Activated CD4-positive, alpha-beta T cell treated with anti-CD3 and anti-CD28 coated beads, Interleukin-2, amount 50 U/mL, for 48 hours (primary cell): ENCODE measurements at regions not wholly inside any gene's neighbourhood (a gene's known extent, or its start where the extent isn't known, plus 50 kb on each side); places are given as distances from the start of the nearest gene placed in this dataset.

Experiments used
- DNase-seq, 2 experiments: peaks; one replicate each; pipeline ENCODE4 v3.0.0-alpha.2; 2020

DNA sequence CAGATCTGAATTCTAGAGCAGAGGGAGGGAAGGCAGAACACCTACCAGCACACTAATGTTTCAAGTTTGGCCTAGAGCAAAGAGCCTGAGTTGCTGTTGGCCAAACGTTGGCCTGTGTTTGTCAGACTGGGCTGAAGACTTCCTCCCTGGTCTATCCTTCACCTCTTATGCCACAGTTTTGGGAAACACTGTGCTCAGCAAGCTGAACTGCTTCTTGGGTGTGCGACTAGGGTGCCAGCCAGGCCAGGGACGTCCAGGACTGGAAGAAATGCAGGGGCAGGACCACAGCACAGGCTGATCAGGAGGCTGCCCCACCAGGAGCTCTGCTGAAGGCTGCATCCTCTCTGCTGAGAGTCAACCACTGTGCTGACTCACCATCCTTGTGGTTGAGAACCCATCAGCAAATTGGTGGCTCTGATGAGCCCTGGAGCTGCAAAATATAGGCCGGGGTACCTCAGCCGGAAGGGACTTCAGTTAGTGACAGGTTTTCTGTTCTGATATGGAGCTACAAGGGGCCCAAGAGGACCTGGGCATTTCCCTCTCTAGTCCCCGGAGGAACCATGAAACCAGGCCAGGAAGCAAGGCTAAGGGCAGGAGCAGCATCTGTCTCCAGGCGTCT lies 131.6 kb upstream of the RASGRP1 start:
- DNase-seq, result peak; percentile 68 to 76

- DNase-seq, result no peak
Observed at GRCh38 chr15:38696790-38697495, 132.3 kb upstream of the RASGRP1 start.

DNA sequence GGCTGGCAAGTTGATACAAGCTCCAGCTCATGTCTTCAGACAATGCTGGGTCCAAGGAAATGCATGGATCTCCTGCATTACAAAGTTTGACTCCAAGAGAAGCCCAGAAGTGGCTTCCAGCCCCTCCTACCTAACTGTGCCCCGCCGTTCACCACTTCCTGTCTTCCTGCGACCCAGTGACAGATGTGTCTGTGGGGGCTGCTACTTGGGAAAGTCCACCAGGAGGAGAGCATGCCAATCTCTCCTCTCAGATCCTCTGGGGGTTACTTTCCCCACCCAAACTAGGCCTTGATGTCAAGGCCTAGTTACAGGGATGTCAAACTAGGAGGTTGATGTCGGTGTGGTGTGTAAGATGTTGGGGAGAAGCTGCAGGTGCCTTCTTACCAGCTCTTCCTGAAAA lies 133.6 kb upstream of the RASGRP1 start:
- DNase-seq, result peak in 1 of 2 experiments; percentile 29

- peak; percentile 73 to 81 for DNase-seq
Observed at GRCh38 chr15:38699633-38700230, 135.1 kb upstream of the RASGRP1 start.

DNA sequence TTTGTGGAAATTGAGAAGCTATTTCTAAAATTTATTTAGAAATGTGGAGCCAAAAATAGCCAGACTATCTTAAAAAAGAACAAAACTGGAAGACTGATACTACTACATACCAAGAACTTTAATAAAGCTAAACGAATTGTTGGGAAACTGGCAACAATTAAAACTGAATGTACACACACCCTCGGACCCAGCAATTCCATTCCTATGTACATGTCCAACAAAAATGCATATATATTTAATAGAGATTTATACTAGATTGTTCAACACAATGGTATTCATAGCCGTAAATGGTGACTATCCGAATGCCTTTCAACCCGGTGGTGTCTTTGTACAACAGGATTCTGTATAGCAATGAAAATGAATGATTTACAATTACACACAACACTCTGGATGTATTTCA lies 136.5 kb upstream of the RASGRP1 start:
- no peak for DNase-seq

DNA sequence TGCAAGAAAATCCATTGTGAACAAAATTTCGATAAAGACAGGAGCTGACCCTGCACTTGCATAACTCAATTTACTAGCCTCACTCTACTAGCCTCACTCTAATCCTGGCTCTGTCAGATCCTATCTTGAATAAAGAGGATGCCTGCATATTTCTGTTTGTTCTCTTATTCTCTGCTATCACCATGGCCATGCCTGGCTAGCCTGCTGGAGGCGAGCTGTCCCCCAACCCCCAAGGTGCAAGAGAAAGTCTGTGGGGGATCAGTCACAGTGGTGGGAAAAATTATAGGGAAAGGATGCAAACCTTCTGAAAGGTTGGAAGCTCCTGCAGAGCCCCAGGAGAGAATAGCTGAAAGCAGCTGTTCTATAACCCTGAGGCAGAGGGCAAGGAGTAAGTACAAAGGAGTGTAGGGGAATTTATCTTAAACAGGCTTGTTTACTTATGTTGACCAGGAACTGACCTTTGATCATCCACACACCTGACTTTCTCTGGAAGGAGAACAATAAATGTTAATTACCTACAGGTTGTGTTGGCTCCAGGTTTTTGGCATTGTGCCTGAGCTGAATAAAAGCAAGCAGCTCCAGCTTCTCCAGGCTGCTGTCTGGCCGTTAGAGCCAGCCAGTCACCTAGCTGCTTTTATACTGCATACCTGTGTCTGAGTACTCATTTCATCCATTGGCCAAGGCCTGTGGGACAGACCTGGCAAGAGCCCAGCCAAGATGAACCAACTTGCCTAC lies 137.7 kb upstream of the RASGRP1 start:
- DNase-seq, result no peak

DNA sequence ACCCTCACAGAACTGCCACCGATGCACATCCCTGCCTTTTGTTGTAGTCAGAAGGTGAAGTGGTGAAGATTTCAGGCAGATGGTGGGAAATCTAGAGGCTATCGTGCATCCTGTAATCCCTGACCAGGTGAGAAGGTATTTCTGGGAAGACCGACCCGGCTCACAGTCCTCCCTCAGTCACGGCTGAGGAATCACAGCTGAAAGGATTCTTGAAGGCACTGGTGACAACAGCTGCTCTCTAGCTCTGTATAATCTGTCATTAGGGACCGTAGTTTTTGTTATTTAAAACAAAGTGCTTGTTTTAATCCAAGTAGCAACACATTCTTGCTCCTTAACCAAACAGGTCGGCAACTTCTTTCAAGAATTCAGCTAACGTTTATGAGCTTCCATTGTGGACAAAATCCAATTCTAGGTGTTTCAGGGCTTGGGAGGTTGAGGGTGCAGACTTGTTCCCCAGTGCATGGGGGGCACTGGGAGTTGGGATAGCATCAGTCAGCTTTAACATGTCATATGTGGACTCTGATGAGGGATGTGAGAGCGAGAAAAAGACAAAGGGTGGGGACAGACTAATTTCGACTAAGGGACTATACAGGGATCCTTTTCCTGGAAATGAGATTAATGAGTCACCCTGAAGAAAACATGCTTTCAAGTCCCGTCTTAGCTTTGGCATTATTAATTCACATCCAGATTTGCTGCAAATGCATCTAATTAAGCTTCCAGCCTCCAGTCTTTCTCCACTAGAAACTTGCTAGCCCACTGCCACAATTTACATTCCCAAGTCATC lies 141.0 kb upstream of the RASGRP1 start:
- DNase-seq, result no peak

DNA sequence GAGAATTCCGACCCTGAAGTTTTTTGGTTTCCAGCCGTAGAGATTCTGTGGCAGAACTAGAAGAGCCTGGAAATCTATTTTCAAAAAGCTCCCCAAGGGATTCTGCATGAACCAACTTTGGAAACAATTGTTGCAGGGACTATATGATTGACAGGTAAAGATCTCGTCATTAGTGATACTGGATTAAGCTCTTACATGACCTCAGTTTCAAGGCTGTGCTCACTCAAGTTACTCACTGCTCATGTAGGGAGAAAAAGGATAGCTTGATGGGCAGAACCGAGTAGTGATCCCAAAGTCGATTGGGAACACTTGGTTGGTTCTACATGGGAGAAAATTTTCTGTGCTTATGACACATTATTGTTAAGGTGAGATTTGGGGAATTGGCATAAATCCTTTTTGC lies 142.3 kb upstream of the RASGRP1 start:
- DNase-seq, result no peak

DNA sequence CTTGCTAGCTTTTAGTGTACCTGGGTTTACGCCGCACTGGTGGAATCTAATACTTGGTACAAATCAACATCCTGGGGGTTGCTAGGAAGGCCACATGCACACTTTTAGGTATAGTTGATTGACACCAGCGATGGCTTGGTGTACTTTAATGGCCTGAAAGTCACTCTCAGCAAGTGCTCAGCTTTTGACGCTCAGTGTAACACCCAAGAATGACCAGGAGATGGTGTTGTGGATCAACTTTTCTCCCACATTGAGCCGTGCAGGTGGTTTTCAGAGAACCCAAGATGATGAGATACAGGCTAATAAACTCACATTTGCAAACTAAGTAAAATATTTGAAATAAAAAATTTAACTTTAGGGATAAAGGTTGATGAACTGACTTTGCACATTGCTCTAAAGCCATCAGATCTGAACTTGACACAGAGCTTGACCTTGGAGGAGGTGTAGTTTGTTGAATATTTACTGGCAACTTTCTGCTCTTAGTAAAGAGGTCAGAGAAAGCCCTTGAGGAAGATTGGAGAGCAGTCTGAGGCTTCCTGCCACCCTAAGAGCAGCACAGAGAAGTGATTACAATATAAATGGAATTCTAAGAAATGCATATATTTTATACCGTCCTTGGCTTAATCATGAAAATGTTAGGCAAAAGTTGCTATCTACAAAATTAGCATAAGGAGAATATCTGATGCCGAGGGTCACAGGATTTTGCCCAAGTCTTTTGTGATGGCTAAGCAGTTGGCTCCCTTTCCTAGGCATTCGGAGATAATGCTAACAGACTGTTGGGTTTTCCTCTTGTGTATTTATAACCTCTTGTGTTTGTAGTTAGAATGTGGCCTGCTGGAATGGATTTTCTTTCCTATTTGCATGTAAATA lies 143.4 kb upstream of the RASGRP1 start:
- peak in 1 of 2 experiments; percentile 42 for DNase-seq

- DNase-seq, result no peak
Observed at GRCh38 chr15:38708672-38709180, 144.1 kb upstream of the RASGRP1 start.

DNA sequence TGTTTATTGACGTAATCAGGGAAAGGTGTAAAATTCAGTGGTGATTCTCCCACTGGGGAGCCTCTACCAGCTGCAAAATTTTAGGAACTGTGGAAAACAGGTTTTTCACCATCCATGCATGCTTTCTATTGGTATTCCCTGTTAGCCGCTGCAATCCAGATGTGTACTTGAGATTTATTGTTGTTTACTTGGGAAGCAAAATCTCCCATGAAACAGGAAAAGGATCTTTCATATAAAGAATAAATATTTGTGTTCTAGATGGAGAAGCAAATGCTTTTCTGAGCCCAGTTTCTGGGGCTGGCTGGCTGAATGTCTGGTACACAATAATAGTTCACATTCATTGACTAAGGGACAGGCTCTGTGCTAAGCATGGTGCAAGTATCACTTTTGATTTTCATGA lies 144.6 kb upstream of the RASGRP1 start:
- DNase-seq, result no peak

GRCh38 chr15:38714309-38715072 lies 149.9 kb upstream of the RASGRP1 start:
- DNase-seq, result no peak

GRCh38 chr15:38720893-38721567 lies 156.4 kb upstream of the RASGRP1 start:
- no peak for DNase-seq

GRCh38 chr15:38721568-38721945 lies 156.9 kb upstream of the RASGRP1 start:
- no peak for DNase-seq

- no peak for DNase-seq
Observed at GRCh38 chr15:38722236-38722635, 157.6 kb upstream of the RASGRP1 start.

- no peak for DNase-seq
Observed at GRCh38 chr15:38724827-38725226, 160.2 kb upstream of the RASGRP1 start.

GRCh38 chr15:38726187-38726586 lies 161.6 kb upstream of the RASGRP1 start:
- DNase-seq, result no peak

GRCh38 chr15:38733331-38733730 lies 168.7 kb upstream of the RASGRP1 start:
- DNase-seq, result no peak

- DNase-seq, result no peak
Observed at GRCh38 chr15:38740206-38740605, 175.6 kb upstream of the RASGRP1 start.

DNA sequence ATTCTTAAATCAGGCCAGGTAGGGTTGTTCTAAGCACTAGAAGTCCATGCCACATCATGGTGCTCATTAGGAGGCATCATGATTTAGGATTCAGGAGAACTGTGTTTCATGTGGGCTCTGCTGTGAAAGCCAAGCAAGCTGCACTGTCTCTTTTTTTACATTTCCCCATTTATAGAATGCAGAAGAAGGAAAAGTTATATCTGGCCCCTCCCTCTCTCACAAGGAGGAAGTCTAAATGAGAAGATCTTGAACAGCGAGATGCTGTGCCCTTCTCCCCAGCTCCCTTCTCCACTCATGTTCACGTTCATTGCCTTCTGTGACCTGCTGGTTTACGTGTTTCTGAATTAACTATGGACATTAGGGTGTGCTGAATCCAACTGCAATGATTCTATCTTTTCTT lies 178.5 kb upstream of the RASGRP1 start:
- DNase-seq, result no peak
